GM23338 (cell line): ENCODE measurements at regions not wholly inside any gene's neighbourhood (a gene's known extent, or its start where the extent isn't known, plus 50 kb on each side); places are given as distances from the start of the nearest gene placed in this dataset.

Experiments used
- ATAC-seq: fragments of 200-7000 bp; cut with Tn5 transposase; 3 replicates; pipeline ENCODE4 v1.9.1; 2020
- DNase-seq: peaks from one replicate; pipeline ENCODE4 v3.0.0-alpha.2; 2015; ENCODE audit warnings: low spot score
- H2AFZ ChIP-seq: fragments of 200-600 bp; sonication (generic); 2 replicates; pipeline ENCODE4 v1.8.0; 2016; ENCODE audit warnings: antibody characterized with exemption, mild to moderate bottlenecking, moderate library complexity
- H3F3A ChIP-seq: fragments of 200-600 bp; sonication (generic); replicated peaks from 2 replicates; pipeline ENCODE4 v1.8.0; 2017; ENCODE audit warnings: antibody characterized with exemption, mixed run types, low read depth
- H3K27ac ChIP-seq: fragments of 200-600 bp; sonication (generic); 2 replicates; pipeline ENCODE4 v1.6.1; 2016; ENCODE audit warnings: low read depth
- H3K27me3 ChIP-seq: fragments of 200-600 bp; sonication (generic); 2 replicates; pipeline ENCODE4 v1.8.0; 2016; ENCODE audit warnings: mild to moderate bottlenecking, mixed run types, moderate library complexity; ENCODE audit not compliant: insufficient read depth
- H3K36me3 ChIP-seq: fragments of 200-600 bp; sonication (generic); 2 replicates; pipeline ENCODE4 v1.8.0; 2016; ENCODE audit warnings: mild to moderate bottlenecking; ENCODE audit not compliant: insufficient read depth
- H3K4me1 ChIP-seq: fragments of 200-600 bp; sonication (generic); 2 replicates; pipeline ENCODE4 v1.8.0; 2016; ENCODE audit warnings: mild to moderate bottlenecking, moderate library complexity; ENCODE audit not compliant: insufficient read depth
- H3K4me2 ChIP-seq: fragments of 200-600 bp; sonication (generic); 2 replicates; pipeline ENCODE4 v1.7.1; 2017; ENCODE audit warnings: mixed run types
- H3K4me3 ChIP-seq: fragments of 200-600 bp; sonication (generic); 2 replicates; pipeline ENCODE4 v1.6.1; 2016; ENCODE audit warnings: mixed run types
- H3K79me2 ChIP-seq: fragments of 200-600 bp; sonication (generic); replicated peaks from 2 replicates; pipeline ENCODE4 v1.8.0; 2017; ENCODE audit warnings: mild to moderate bottlenecking; ENCODE audit not compliant: insufficient read depth
- H3K9me2 ChIP-seq: fragments of 200-600 bp; sonication (generic); 2 replicates; pipeline ENCODE4 v1.8.0; 2017; ENCODE audit not compliant: insufficient read depth
- H4K20me1 ChIP-seq: fragments of 200-600 bp; sonication (generic); replicated peaks from 2 replicates; pipeline ENCODE4 v1.8.0; 2017; ENCODE audit warnings: mild to moderate bottlenecking; ENCODE audit not compliant: insufficient read depth
- H3K27ac Mint-ChIP-seq: 2 replicates; pipeline ENCODE4 v1.8.0; 2020; ENCODE audit warnings: inconsistent platforms, mild to moderate bottlenecking, moderate library complexity, mixed read lengths
- H3K27me3 Mint-ChIP-seq: 3 replicates; pipeline ENCODE4 v1.8.0; 2022; ENCODE audit warnings: low read depth, mild to moderate bottlenecking, moderate library complexity, mixed read lengths, inconsistent platforms; ENCODE audit not compliant: insufficient read depth, poor library complexity
- H3K36me3 Mint-ChIP-seq: 3 replicates; pipeline ENCODE4 v1.8.0; 2021; ENCODE audit warnings: low read depth, mild to moderate bottlenecking, inconsistent platforms, moderate library complexity, mixed read lengths
- H3K4me1 Mint-ChIP-seq: 3 replicates; pipeline ENCODE4 v1.8.0; 2020; ENCODE audit warnings: mild to moderate bottlenecking, inconsistent platforms, mixed read lengths
- H3K4me3 Mint-ChIP-seq: 3 replicates; pipeline ENCODE4 v1.8.0; 2021; ENCODE audit warnings: moderate library complexity, mild to moderate bottlenecking, inconsistent platforms, mixed read lengths
- H3K9me3 Mint-ChIP-seq: 3 replicates; pipeline ENCODE4 v1.8.0; 2020; ENCODE audit warnings: moderate library complexity, mild to moderate bottlenecking, inconsistent platforms, mixed read lengths
- CREB1 ChIP-seq: fragments of 250-450 bp; sonication (Bioruptor Pico); IDR thresholded peaks from 2 replicates; pipeline ENCODE4 v1.5.0; 2020; ENCODE audit warnings: low read depth, mild to moderate bottlenecking, moderate library complexity
- CTCF ChIP-seq, 2 experiments: fragments of 200-600 bp in 1 of 2; sonication (generic) in 1 of 2; conservative IDR thresholded peaks; 2 replicates each; pipeline versions ENCODE4 v1.5.1 to v1.6.1; 2016 to 2017; ENCODE audit warnings: antibody characterized with exemption in 2 of 2, low read depth in 2 of 2, mild to moderate bottlenecking in 2 of 2, moderate library complexity in 1 of 2
- ETS1 ChIP-seq: IDR thresholded peaks from 2 replicates; pipeline ENCODE4 v1.6.1; 2016; ENCODE audit warnings: antibody characterized with exemption
- EZH2 ChIP-seq: fragments of 200-600 bp; sonication (generic); IDR thresholded peaks from one replicate; pipeline ENCODE4 v1.8.0; 2017; ENCODE audit warnings: antibody characterized with exemption, mild to moderate bottlenecking, low read depth; ENCODE audit not compliant: unreplicated experiment
- EZH2phosphoT487 ChIP-seq: fragments of 200-600 bp; sonication (generic); IDR thresholded peaks from one replicate; pipeline ENCODE4 v1.8.1; 2018; ENCODE audit warnings: antibody characterized with exemption; ENCODE audit not compliant: unreplicated experiment
- JUNB ChIP-seq: IDR thresholded peaks from one replicate; pipeline ENCODE4 v1.6.1; 2016; ENCODE audit warnings: antibody characterized with exemption; ENCODE audit not compliant: unreplicated experiment
- NANOG ChIP-seq: IDR thresholded peaks from 2 replicates; pipeline ENCODE4 v1.6.1; 2016; ENCODE audit warnings: antibody characterized with exemption, borderline replicate concordance
- POLR2AphosphoS5 ChIP-seq: IDR thresholded peaks from 2 replicates; pipeline ENCODE4 v1.6.1; 2016; ENCODE audit warnings: antibody characterized with exemption, low read depth
- REST ChIP-seq: IDR thresholded peaks from one replicate; pipeline ENCODE4 v1.6.1; 2018; ENCODE audit warnings: antibody characterized with exemption; ENCODE audit not compliant: unreplicated experiment
- STAT1 ChIP-seq: IDR thresholded peaks from one replicate; pipeline ENCODE4 v1.6.1; 2016; ENCODE audit warnings: antibody characterized with exemption; ENCODE audit not compliant: unreplicated experiment
- ZNF114 ChIP-seq: fragments of 250-450 bp; sonication (Bioruptor Pico); IDR thresholded peaks from 2 replicates; pipeline ENCODE4 v1.5.0; 2020; ENCODE audit warnings: mild to moderate bottlenecking, moderate library complexity

GRCh38 chr10:53401536-53401935 is 629.0 kb upstream of the MBL2 start:
- no peak overlapping the region for H3K4me3 ChIP-seq
- Mint-ChIP-seq H3K27ac (no peak overlapping the region), H3K4me1 (peaks cover 2% of the 10 kb centered on the region; the same call in 1 of the 3 replicates), H3K4me3 (no peak overlapping the region), H3K9me3 (peaks cover 26% of the 10 kb centered on the region), H3K27me3 (peaks cover 7% of the 10 kb centered on the region), H3K36me3 (peaks cover 27% of the 10 kb centered on the region)
- TF ChIP-seq EZH2, result no peak
- no peak for TF ChIP-seq CTCF (conservative IDR thresholded peaks at IDR 0.05; ENCODE audit: low read depth in 2 of 2)
- H4K20me1 ChIP-seq, result no peaks in the 10 kb centered on the region
- no peak overlapping the region for H3K4me2 ChIP-seq
- H3K36me3 ChIP-seq, result peaks cover 5% of the 10 kb centered on the region; the same call in 1 of the 2 replicates
- H3K27me3 ChIP-seq, result no peaks in the 10 kb centered on the region
- H2AFZ ChIP-seq, result no peak overlapping the region
- H3K79me2 ChIP-seq, result no peaks in the 10 kb centered on the region
- no peak for ATAC-seq
- H3F3A ChIP-seq, result no peaks in the 10 kb centered on the region
- DNase-seq, result no peak
- H3K9me2 ChIP-seq, result no peaks in the 10 kb centered on the region; the same call in 1 of the 2 replicates
- no peak overlapping the region for H3K27ac ChIP-seq
- peaks cover 2% of the 10 kb centered on the region; the same call in 1 of the 2 replicates for H3K4me1 ChIP-seq

- Mint-ChIP-seq H3K27me3 (peaks cover 3% of the 10 kb centered on the region), H3K36me3 (peaks cover 66% of the 10 kb centered on the region), H3K4me3 (no peak overlapping the region), H3K27ac (no peak overlapping the region), H3K9me3 (peaks cover 63% of the 10 kb centered on the region), H3K4me1 (no peaks in the 10 kb centered on the region)
- Histone ChIP-seq H3K4me3 (no peak overlapping the region), H3K36me3 (peaks cover 30% of the 10 kb centered on the region), H3K4me1 (no peaks in the 10 kb centered on the region), H3K9me2 (no peaks in the 10 kb centered on the region), H3F3A (no peaks in the 10 kb centered on the region), H2AFZ (no peak overlapping the region), H4K20me1 (no peaks in the 10 kb centered on the region), H3K79me2 (no peaks in the 10 kb centered on the region), H3K27me3 (no peaks in the 10 kb centered on the region), H3K27ac (no peak overlapping the region), H3K4me2 (no peak overlapping the region)
- no peak for DNase-seq
- no peak for ATAC-seq
- no peak for TF ChIP-seq EZH2phosphoT487
- no peak for TF ChIP-seq CTCF (conservative IDR thresholded peaks at IDR 0.05; ENCODE audit: low read depth in 2 of 2)
- no peak for TF ChIP-seq JUNB
- TF ChIP-seq CREB1, result no peak
- TF ChIP-seq STAT1, result no peak
- no peak for TF ChIP-seq EZH2
- no peak for TF ChIP-seq REST
- TF ChIP-seq ETS1, result no peak
- TF ChIP-seq NANOG, result no peak
- no peak for TF ChIP-seq ZNF114 (CRISPR knock-in tag)
- TF ChIP-seq POLR2AphosphoS5, result no peak
These were observed 624.3 kb upstream of the MBL2 start for GRCh38 chr10:53396876-53397275.
